Keratinocyte (primary cell): ENCODE measurements at regions not wholly inside any gene's neighbourhood (a gene's known extent, or its start where the extent isn't known, plus 50 kb on each side); places are given as distances from the start of the nearest gene placed in this dataset.

ENCODE experiments used
- DNase-seq: peaks from one replicate; pipeline ENCODE4 v3.0.0-alpha.2; 2011; ENCODE audit warnings: low read depth, missing footprints, low spot score
- FAIRE-seq: peaks from 2 replicates; lab custom pipeline; 2011; peaks lifted over from hg19 to GRCh38; lab: Jason Lieb, UNC
- H2AFZ ChIP-seq: 2 replicates; pipeline ENCODE4 v1.6.0; 2012; ENCODE audit warnings: low read length, control low read depth, inconsistent platforms; ENCODE audit not compliant: control insufficient read depth
- H3K27ac ChIP-seq: 2 replicates; pipeline ENCODE4 v1.5.1; 2011; ENCODE audit warnings: low read length; ENCODE audit not compliant: control insufficient read depth, insufficient read depth
- H3K27me3 ChIP-seq: 3 replicates; pipeline ENCODE4 v1.6.0; 2011; ENCODE audit warnings: low read length; ENCODE audit not compliant: control insufficient read depth, insufficient read depth; ENCODE audit errors: extremely low read depth
- H3K36me3 ChIP-seq, 2 experiments: 2 replicates in 1 of 2; 3 replicates in 1 of 2; pipeline ENCODE4 v1.5.1; 2011; ENCODE audit warnings: low read length in 2 of 2, mild to moderate bottlenecking in 1 of 2; ENCODE audit not compliant: control insufficient read depth in 2 of 2, insufficient read depth in 2 of 2; ENCODE audit errors: extremely low read depth in 1 of 2
- H3K4me1 ChIP-seq: 3 replicates; pipeline ENCODE4 v1.5.1; 2011; ENCODE audit warnings: low read length; ENCODE audit not compliant: control insufficient read depth, insufficient read depth; ENCODE audit errors: extremely low read depth
- H3K4me2 ChIP-seq: 3 replicates; pipeline ENCODE4 v1.6.0; 2011; ENCODE audit warnings: low read depth, low read length; ENCODE audit not compliant: control insufficient read depth, insufficient read depth; ENCODE audit errors: extremely low read depth
- H3K4me3 ChIP-seq, 3 experiments: fragments of 200-600 bp in 1 of 3; sonication (generic) in 1 of 3; 2 replicates in 2 of 3; 3 replicates in 1 of 3; pipeline ENCODE4 v1.5.1; 2011 to 2016; ENCODE audit warnings: low read length in 3 of 3, mild to moderate bottlenecking in 3 of 3, control low read depth in 2 of 3, inconsistent platforms in 1 of 3, low read depth in 1 of 3, mixed read lengths in 1 of 3, mixed run types in 1 of 3, moderate library complexity in 1 of 3; ENCODE audit not compliant: control insufficient read depth in 2 of 3, insufficient read depth in 2 of 3; ENCODE audit errors: extremely low read depth in 1 of 3
- H3K79me2 ChIP-seq: 2 replicates; pipeline ENCODE4 v1.6.0; 2012; ENCODE audit warnings: low read length; ENCODE audit not compliant: control insufficient read depth, insufficient read depth
- H3K9ac ChIP-seq: 3 replicates; pipeline ENCODE4 v1.6.0; 2011; ENCODE audit warnings: low read length; ENCODE audit not compliant: control insufficient read depth, insufficient read depth; ENCODE audit errors: extremely low read depth
- H3K9me1 ChIP-seq: 3 replicates; pipeline ENCODE4 v1.6.0; 2011; ENCODE audit warnings: low read length; ENCODE audit not compliant: control insufficient read depth, insufficient read depth; ENCODE audit errors: extremely low read depth
- H3K9me3 ChIP-seq: 2 replicates; pipeline ENCODE4 v1.5.1; 2012; ENCODE audit warnings: low read depth, low read length; ENCODE audit not compliant: control insufficient read depth
- H4K20me1 ChIP-seq: 3 replicates; pipeline ENCODE4 v1.6.0; 2011; ENCODE audit warnings: low read length; ENCODE audit not compliant: control insufficient read depth, insufficient read depth; ENCODE audit errors: extremely low read depth
- EZH2 ChIP-seq: IDR thresholded peaks from one replicate; pipeline ENCODE4 v1.6.1; 2012; ENCODE audit warnings: inconsistent platforms, mild to moderate bottlenecking, low read length, moderate library complexity
- dilution Hi-C: fragments of 300-500 bp; cut with MboI; formaldehyde crosslinking; loops from one replicate; pipeline ENCODE4 v1.7.0; 2020; ENCODE audit warnings: low sequenced_read_pairs; ENCODE audit not compliant: extremely low pct_ligation_motif_present
- TF ChIP-seq, protein P1 (sequence below), 3 experiments: IDR thresholded peaks in 1 of 3; conservative IDR thresholded peaks in 1 of 3; optimal IDR thresholded peaks in 1 of 3; 2 replicates in 2 of 3; 3 replicates in 1 of 3; pipeline versions ENCODE3 to v1.5.1; 2011; ENCODE audit warnings: low read length in 3 of 3, mild to moderate bottlenecking in 3 of 3, moderate library complexity in 2 of 3, control low read depth in 1 of 3, inconsistent platforms in 1 of 3; ENCODE audit not compliant: insufficient read depth in 2 of 3; ENCODE audit errors: extremely low read depth in 1 of 3

GRCh38 chr16:51949282-51949681 lies 597.7 kb downstream of the TOX3 start:
- H3K4me1 ChIP-seq: no peaks in the 10 kb centered on the region
- H3K9me3 ChIP-seq: no peaks in the 10 kb centered on the region
- H3K4me3 ChIP-seq: no peak overlapping the region
- H2AFZ ChIP-seq: no peak overlapping the region
- H3K27me3 ChIP-seq: no peaks in the 10 kb centered on the region
- dilution Hi-C loops: no loop called here
- no peak for FAIRE-seq
- DNase-seq: no peak
- TF ChIP-seq EZH2: no peak
- TF ChIP-seq, protein P1, sequence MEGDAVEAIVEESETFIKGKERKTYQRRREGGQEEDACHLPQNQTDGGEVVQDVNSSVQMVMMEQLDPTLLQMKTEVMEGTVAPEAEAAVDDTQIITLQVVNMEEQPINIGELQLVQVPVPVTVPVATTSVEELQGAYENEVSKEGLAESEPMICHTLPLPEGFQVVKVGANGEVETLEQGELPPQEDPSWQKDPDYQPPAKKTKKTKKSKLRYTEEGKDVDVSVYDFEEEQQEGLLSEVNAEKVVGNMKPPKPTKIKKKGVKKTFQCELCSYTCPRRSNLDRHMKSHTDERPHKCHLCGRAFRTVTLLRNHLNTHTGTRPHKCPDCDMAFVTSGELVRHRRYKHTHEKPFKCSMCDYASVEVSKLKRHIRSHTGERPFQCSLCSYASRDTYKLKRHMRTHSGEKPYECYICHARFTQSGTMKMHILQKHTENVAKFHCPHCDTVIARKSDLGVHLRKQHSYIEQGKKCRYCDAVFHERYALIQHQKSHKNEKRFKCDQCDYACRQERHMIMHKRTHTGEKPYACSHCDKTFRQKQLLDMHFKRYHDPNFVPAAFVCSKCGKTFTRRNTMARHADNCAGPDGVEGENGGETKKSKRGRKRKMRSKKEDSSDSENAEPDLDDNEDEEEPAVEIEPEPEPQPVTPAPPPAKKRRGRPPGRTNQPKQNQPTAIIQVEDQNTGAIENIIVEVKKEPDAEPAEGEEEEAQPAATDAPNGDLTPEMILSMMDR (optimal IDR thresholded peaks at IDR 0.05 in 1 of 3, IDR thresholded peaks at IDR 0.05 in 1 of 3, conservative IDR thresholded peaks at IDR 0.05 in 1 of 3; ENCODE audit: extremely low read depth in 1 of 3, insufficient read depth in 2 of 3, low read length in 3 of 3): no peak
- no peak overlapping the region for H3K27ac ChIP-seq
- H3K36me3 ChIP-seq: no peaks in the 10 kb centered on the region
- H3K79me2 ChIP-seq: no peaks in the 10 kb centered on the region
- H4K20me1 ChIP-seq: no peaks in the 10 kb centered on the region
- no peaks in the 10 kb centered on the region for H3K9me1 ChIP-seq
- H3K9ac ChIP-seq: no peak overlapping the region
- no peak overlapping the region for H3K4me2 ChIP-seq

DNA sequence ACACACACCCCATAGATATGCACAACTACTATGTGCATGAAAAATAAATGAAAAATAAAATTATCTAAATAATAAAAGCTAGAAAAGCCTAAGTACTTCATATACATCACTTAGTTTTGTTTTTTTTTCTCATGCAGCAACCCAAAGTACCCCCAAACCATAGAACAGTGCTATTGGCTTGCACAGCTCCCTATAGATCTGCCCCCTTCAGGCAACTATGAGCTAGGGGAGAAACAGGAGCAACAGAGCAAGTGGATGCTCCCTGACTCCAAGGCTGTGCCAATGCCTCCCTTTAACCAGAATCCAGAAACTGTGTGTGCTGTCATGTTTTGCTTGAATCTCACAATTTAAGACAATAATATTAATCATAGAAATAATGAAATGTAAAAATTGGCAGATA lies 605.5 kb downstream of the TOX3 start:
- Histone ChIP-seq H3K27me3 (no peaks in the 10 kb centered on the region), H3K9ac (no peak overlapping the region), H3K27ac (no peak overlapping the region), H4K20me1 (no peaks in the 10 kb centered on the region), H3K79me2 (no peaks in the 10 kb centered on the region), H3K9me3 (no peaks in the 10 kb centered on the region), H3K4me2 (no peak overlapping the region), H3K4me3 (no peak overlapping the region), H3K9me1 (no peaks in the 10 kb centered on the region), H2AFZ (no peak overlapping the region), H3K4me1 (peaks cover 11% of the 10 kb centered on the region), H3K36me3 (no peaks in the 10 kb centered on the region)
- dilution Hi-C loops: no loop called here
- TF ChIP-seq EZH2: no peak
- TF ChIP-seq, protein P1 (optimal IDR thresholded peaks at IDR 0.05 in 1 of 3, IDR thresholded peaks at IDR 0.05 in 1 of 3, conservative IDR thresholded peaks at IDR 0.05 in 1 of 3; ENCODE audit: extremely low read depth in 1 of 3, insufficient read depth in 2 of 3, low read length in 3 of 3): peak in 2 of 3 experiments; percentile 19 to 25
- DNase-seq (no peak), FAIRE-seq (no peak)
